HCT116 (cell line): ENCODE measurements at regions not wholly inside any gene's neighbourhood (a gene's known extent, or its start where the extent isn't known, plus 50 kb on each side); places are given as distances from the start of the nearest gene placed in this dataset.

ENCODE experiments used
- ATAC-seq: fragments of 200-7000 bp; cut with Tn5 transposase; 2 replicates; pipeline ENCODE4 v1.9.1; 2020; ENCODE audit warnings: mild to moderate bottlenecking, moderate library complexity
- BruUV-seq: library from RNA; stranded (reverse); fragments of 400-500 nt; replicated peaks from 2 replicates; lab custom pipeline; 2021; lab: Mats Ljungman, UMichigan
- CTCF ChIA-PET: fragments of 300-600 bp; sonication (Branson Sonifier 250); formaldehyde crosslinking; loops from one replicate; lab custom pipeline; 2021; ENCODE audit warnings: antibody characterized with exemption; lab: Charles Lee
- POLR2A ChIA-PET: fragments of 300-600, 350-600 bp; sonication (Branson Sonifier 250); formaldehyde crosslinking; loops from one replicate; lab custom pipeline; 2021; ENCODE audit warnings: antibody characterized with exemption; lab: Charles Lee
- RAD21 ChIA-PET, 2 experiments: fragments of 300-600 bp; sonication (Branson Sonifier 250); formaldehyde crosslinking; loops; one replicate each; lab custom pipeline; 2023; ENCODE audit warnings: low total read pairs in 2 of 2; ENCODE audit not compliant: uncharacterized antibody in 2 of 2, unreplicated experiment in 2 of 2, low non-redundant PET in 1 of 2; lab: Charles Lee
- DNase-seq: peaks from one replicate; pipeline ENCODE4 v3.0.0-alpha.2; 2010; ENCODE audit warnings: low read depth, low spot score
- H2AFZ ChIP-seq: fragments of 200-600 bp; shearing (Covaris generic), sonication (generic); 2 replicates; pipeline ENCODE4 v1.6.1; 2017; ENCODE audit warnings: low read depth, mixed run types, mixed read lengths, antibody characterized with exemption, low read length; ENCODE audit not compliant: poor library complexity, severe bottlenecking
- H3K27ac ChIP-seq: 2 replicates; pipeline ENCODE4 v1.5.1; 2012; ENCODE audit warnings: low read depth, low read length
- H3K27me3 ChIP-seq: fragments of 200-600 bp; sonication (generic); 2 replicates; pipeline ENCODE4 v1.6.1; 2016; ENCODE audit warnings: mixed run types, low read length, mixed read lengths; ENCODE audit not compliant: insufficient read depth
- H3K36me3 ChIP-seq, 2 experiments: fragments of 200-500 bp in 1 of 2; fragments of 200-600 bp in 1 of 2; sonication (Bioruptor generic) in 1 of 2; sonication (generic) in 1 of 2; 2 replicates each; pipeline versions ENCODE4 v1.5.1 to v1.6.1; 2014 to 2016; ENCODE audit warnings: low read length in 2 of 2, inconsistent platforms in 1 of 2, mixed read lengths in 1 of 2, mixed run types in 1 of 2; ENCODE audit not compliant: insufficient read depth in 2 of 2, control insufficient read depth in 1 of 2
- H3K4me1 ChIP-seq, 2 experiments: fragments of 200-600 bp in 1 of 2; sonication (generic) in 1 of 2; 2 replicates each; pipeline versions ENCODE4 v1.5.1 to v1.6.1; 2012 to 2017; ENCODE audit warnings: low read length in 2 of 2, inconsistent platforms in 1 of 2, mild to moderate bottlenecking in 1 of 2, mixed read lengths in 1 of 2, mixed run types in 1 of 2, moderate library complexity in 1 of 2; ENCODE audit not compliant: insufficient read depth in 2 of 2, control insufficient read depth in 1 of 2
- H3K4me2 ChIP-seq: fragments of 200-600 bp; sonication (generic); 2 replicates; pipeline ENCODE4 v1.6.1; 2017; ENCODE audit warnings: mixed run types, low read length, mixed read lengths
- H3K4me3 ChIP-seq, 2 experiments: fragments of 200-600 bp in 1 of 2; sonication (generic) in 1 of 2; replicated peaks in 1 of 2; 2 replicates each; pipeline ENCODE4 v1.5.1; 2011 to 2016; ENCODE audit warnings: low read length in 2 of 2, control low read depth in 1 of 2, low read depth in 1 of 2, mild to moderate bottlenecking in 1 of 2, mixed read lengths in 1 of 2, mixed run types in 1 of 2
- H3K79me2 ChIP-seq: fragments of 200-600 bp; sonication (generic); 2 replicates; pipeline ENCODE4 v1.6.1; 2017; ENCODE audit warnings: mild to moderate bottlenecking, mixed run types, low read length, moderate library complexity, mixed read lengths; ENCODE audit not compliant: insufficient read depth
- H3K9ac ChIP-seq: fragments of 200-600 bp; sonication (generic); 2 replicates; pipeline ENCODE4 v1.6.1; 2016; ENCODE audit warnings: low read length, mixed read lengths
- H3K9me2 ChIP-seq: fragments of 200-600 bp; sonication (generic), shearing (Covaris generic); 2 replicates; pipeline ENCODE4 v1.6.1; 2017; ENCODE audit warnings: mixed run types, mild to moderate bottlenecking, moderate library complexity; ENCODE audit not compliant: insufficient read depth
- H3K9me3 ChIP-seq, 2 experiments: fragments of 200-500 bp in 1 of 2; fragments of 200-600 bp in 1 of 2; sonication (Bioruptor generic) in 1 of 2; sonication (generic) in 1 of 2; 2 replicates each; pipeline ENCODE4 v1.6.1; 2014 to 2017; ENCODE audit warnings: low read length in 2 of 2, mixed read lengths in 2 of 2, inconsistent platforms in 1 of 2, low read depth in 1 of 2, mild to moderate bottlenecking in 1 of 2, mixed run types in 1 of 2, moderate library complexity in 1 of 2; ENCODE audit not compliant: control insufficient read depth in 1 of 2, insufficient read depth in 1 of 2
- H4K20me1 ChIP-seq: fragments of 200-600 bp; sonication (generic), shearing (Covaris generic); 2 replicates; pipeline ENCODE4 v1.6.1; 2017; ENCODE audit warnings: mixed run types, mild to moderate bottlenecking, moderate library complexity; ENCODE audit not compliant: insufficient read depth
- JUND ChIP-seq: IDR thresholded peaks from 2 replicates; pipeline ENCODE4 v1.6.1; 2012
- POLR2A ChIP-seq: IDR thresholded peaks from 2 replicates; pipeline ENCODE4 v1.7.0; 2011; ENCODE audit warnings: borderline replicate concordance; ENCODE audit not compliant: insufficient read depth, insufficient read length; ENCODE audit errors: extremely low read depth
- RAD21 ChIP-seq: IDR thresholded peaks from 2 replicates; pipeline ENCODE4 v1.6.1; 2012; ENCODE audit warnings: low read depth, mild to moderate bottlenecking
- SRF ChIP-seq: IDR thresholded peaks from 2 replicates; pipeline ENCODE4 v1.6.1; 2012; ENCODE audit warnings: low read depth
- TCF7L2 ChIP-seq: IDR thresholded peaks from 2 replicates; pipeline ENCODE4 v1.7.0; 2011; ENCODE audit warnings: borderline replicate concordance, inconsistent platforms; ENCODE audit not compliant: insufficient read depth, insufficient read length; ENCODE audit errors: extremely low read depth
- YY1 ChIP-seq: IDR thresholded peaks from 2 replicates; pipeline ENCODE4 v1.6.1; 2011; ENCODE audit warnings: low read length, low read depth, moderate library complexity, mild to moderate bottlenecking; ENCODE audit not compliant: insufficient replicate concordance; ENCODE audit errors: extremely low read depth
- ZNF274 ChIP-seq: fragments of 200-500 bp; sonication (Bioruptor generic); IDR thresholded peaks from 2 replicates; pipeline ENCODE4 v1.6.1; 2014; ENCODE audit warnings: mild to moderate bottlenecking, low read depth, low read length, inconsistent platforms
- intact Hi-C: fragments of 100-400 bp; cut with micrococcal nuclease; formaldehyde crosslinking; loops from 2 replicates; pipeline ENCODE4 v1.10.0; 2022
- TF ChIP-seq, protein P1 (sequence below): IDR thresholded peaks from 2 replicates; pipeline ENCODE4 v1.6.1; 2012; ENCODE audit warnings: low read depth
- TF ChIP-seq, protein P2 (sequence below), 3 experiments: fragments of 200-600 bp in 1 of 3; sonication (generic) in 1 of 3; IDR thresholded peaks in 2 of 3; conservative IDR thresholded peaks in 1 of 3; 2 replicates each; pipeline ENCODE4 v1.5.1; 2012 to 2017; ENCODE audit warnings: low read depth in 2 of 3, low read length in 2 of 3, antibody characterized with exemption in 1 of 3, borderline replicate concordance in 1 of 3, control low read depth in 1 of 3, mild to moderate bottlenecking in 1 of 3, mixed read lengths in 1 of 3, mixed run types in 1 of 3, moderate library complexity in 1 of 3; ENCODE audit not compliant: insufficient read depth in 1 of 3

DNA sequence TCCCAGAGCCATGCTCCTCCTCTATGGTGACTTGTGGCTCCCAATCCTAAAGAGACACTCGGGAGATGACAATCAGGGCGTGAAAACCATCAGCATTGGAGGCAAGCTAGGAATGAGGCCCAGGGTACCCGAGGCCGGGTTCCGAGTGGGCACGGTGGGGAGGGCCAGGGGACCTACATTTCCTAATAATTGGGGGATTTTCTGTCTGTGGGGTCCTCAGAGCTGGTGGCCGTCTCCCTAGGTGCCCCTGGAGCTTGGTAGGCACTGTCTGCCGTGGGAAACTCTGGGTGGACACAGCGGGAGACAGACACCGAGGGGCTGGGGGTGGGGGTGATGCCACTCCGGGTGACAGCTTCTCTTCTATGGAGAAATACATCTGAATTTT lies 312.5 kb upstream of the TNRC6C start:
- RAD21 ChIA-PET = no interaction called here
- Histone ChIP-seq H3K27me3 (peaks cover 32% of the 10 kb centered on the region; the same call in 1 of the 2 replicates), H3K9me2 (no peaks in the 10 kb centered on the region), H3K36me3 (no peaks in the 10 kb centered on the region), H3K4me2 (no peak overlapping the region), H2AFZ (no peak overlapping the region), H4K20me1 (no peaks in the 10 kb centered on the region), H3K27ac (no peak overlapping the region), H3K79me2 (no peaks in the 10 kb centered on the region), H3K9ac (no peak overlapping the region), H3K4me3 (no peak overlapping the region), H3K9me3 (no peaks in the 10 kb centered on the region)
- ATAC-seq (no peak), DNase-seq (no peak)
- intact Hi-C loops = no loop called here
- BruUV-seq = no TSS peak
- POLR2A ChIA-PET = no interaction called here
- CTCF ChIA-PET = no interaction called here
- TF ChIP-seq YY1 (no peak), RAD21 (no peak), SRF (no peak), JUND (no peak), ZNF274 (no peak), TCF7L2 (no peak), POLR2A (no peak)
- TF ChIP-seq, protein P1, sequence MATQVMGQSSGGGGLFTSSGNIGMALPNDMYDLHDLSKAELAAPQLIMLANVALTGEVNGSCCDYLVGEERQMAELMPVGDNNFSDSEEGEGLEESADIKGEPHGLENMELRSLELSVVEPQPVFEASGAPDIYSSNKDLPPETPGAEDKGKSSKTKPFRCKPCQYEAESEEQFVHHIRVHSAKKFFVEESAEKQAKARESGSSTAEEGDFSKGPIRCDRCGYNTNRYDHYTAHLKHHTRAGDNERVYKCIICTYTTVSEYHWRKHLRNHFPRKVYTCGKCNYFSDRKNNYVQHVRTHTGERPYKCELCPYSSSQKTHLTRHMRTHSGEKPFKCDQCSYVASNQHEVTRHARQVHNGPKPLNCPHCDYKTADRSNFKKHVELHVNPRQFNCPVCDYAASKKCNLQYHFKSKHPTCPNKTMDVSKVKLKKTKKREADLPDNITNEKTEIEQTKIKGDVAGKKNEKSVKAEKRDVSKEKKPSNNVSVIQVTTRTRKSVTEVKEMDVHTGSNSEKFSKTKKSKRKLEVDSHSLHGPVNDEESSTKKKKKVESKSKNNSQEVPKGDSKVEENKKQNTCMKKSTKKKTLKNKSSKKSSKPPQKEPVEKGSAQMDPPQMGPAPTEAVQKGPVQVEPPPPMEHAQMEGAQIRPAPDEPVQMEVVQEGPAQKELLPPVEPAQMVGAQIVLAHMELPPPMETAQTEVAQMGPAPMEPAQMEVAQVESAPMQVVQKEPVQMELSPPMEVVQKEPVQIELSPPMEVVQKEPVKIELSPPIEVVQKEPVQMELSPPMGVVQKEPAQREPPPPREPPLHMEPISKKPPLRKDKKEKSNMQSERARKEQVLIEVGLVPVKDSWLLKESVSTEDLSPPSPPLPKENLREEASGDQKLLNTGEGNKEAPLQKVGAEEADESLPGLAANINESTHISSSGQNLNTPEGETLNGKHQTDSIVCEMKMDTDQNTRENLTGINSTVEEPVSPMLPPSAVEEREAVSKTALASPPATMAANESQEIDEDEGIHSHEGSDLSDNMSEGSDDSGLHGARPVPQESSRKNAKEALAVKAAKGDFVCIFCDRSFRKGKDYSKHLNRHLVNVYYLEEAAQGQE = no peak
- TF ChIP-seq, protein P2, sequence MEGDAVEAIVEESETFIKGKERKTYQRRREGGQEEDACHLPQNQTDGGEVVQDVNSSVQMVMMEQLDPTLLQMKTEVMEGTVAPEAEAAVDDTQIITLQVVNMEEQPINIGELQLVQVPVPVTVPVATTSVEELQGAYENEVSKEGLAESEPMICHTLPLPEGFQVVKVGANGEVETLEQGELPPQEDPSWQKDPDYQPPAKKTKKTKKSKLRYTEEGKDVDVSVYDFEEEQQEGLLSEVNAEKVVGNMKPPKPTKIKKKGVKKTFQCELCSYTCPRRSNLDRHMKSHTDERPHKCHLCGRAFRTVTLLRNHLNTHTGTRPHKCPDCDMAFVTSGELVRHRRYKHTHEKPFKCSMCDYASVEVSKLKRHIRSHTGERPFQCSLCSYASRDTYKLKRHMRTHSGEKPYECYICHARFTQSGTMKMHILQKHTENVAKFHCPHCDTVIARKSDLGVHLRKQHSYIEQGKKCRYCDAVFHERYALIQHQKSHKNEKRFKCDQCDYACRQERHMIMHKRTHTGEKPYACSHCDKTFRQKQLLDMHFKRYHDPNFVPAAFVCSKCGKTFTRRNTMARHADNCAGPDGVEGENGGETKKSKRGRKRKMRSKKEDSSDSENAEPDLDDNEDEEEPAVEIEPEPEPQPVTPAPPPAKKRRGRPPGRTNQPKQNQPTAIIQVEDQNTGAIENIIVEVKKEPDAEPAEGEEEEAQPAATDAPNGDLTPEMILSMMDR (IDR thresholded peaks at IDR 0.05 in 2 of 3, conservative IDR thresholded peaks at IDR 0.05 in 1 of 3; ENCODE audit: borderline replicate concordance in 1 of 3, insufficient read depth in 1 of 3, low read depth in 2 of 3, low read length in 2 of 3) = no peak
- TF ChIP-seq, all 23 proteins: peak for 0
- H3K4me1 ChIP-seq = no peaks in the 10 kb centered on the region
